ENCODE measurements at regions not wholly inside any gene's neighbourhood (a gene's known extent, or its start where the extent isn't known, plus 50 kb on each side); places are given as distances from the start of the nearest gene placed in this dataset.

DNA sequence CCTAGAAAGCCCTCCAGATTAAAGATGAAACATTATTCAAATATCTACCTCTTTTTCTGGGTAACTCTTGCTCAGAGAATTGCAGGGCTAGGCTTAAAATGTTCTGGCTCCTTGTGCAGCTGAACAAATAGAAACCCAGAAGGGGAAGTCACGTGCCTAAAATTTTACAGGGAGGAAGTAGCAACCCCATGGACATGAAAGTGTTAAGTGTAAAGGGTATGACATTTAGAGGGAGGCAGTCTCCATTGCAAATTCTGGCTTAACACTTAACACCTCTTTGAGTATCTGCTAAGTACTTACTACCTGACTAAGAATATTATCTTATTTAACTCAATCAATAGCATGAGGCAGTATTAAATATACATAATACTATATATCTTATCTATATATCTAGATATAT, 376.1 kb upstream of the ERCC4 start:
- no peak for TF ChIP-seq ZBTB49 (tag by site-specific recombination; IDR thresholded peaks at IDR 0.05; ENCODE audit: low read depth)
- TF ChIP-seq, protein P1, sequence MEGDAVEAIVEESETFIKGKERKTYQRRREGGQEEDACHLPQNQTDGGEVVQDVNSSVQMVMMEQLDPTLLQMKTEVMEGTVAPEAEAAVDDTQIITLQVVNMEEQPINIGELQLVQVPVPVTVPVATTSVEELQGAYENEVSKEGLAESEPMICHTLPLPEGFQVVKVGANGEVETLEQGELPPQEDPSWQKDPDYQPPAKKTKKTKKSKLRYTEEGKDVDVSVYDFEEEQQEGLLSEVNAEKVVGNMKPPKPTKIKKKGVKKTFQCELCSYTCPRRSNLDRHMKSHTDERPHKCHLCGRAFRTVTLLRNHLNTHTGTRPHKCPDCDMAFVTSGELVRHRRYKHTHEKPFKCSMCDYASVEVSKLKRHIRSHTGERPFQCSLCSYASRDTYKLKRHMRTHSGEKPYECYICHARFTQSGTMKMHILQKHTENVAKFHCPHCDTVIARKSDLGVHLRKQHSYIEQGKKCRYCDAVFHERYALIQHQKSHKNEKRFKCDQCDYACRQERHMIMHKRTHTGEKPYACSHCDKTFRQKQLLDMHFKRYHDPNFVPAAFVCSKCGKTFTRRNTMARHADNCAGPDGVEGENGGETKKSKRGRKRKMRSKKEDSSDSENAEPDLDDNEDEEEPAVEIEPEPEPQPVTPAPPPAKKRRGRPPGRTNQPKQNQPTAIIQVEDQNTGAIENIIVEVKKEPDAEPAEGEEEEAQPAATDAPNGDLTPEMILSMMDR (tag by site-specific recombination; IDR thresholded peaks at IDR 0.05): no peak
- TF ChIP-seq ZBTB21 (tag by site-specific recombination; IDR thresholded peaks at IDR 0.05): no peak
- TF ChIP-seq ZNF514 (tag by site-specific recombination; IDR thresholded peaks at IDR 0.05): no peak
- TF ChIP-seq TCF7L2 (IDR thresholded peaks at IDR 0.05; ENCODE audit: borderline replicate concordance, low read depth, low read length): no peak
